Tongue (tissue), 1 donor: ENCODE measurements at regions not wholly inside any gene's neighbourhood (a gene's known extent, or its start where the extent isn't known, plus 50 kb on each side); places are given as distances from the start of the nearest gene placed in this dataset.
"Not testable (repeated sequence)": the region's sequence is repeated elsewhere in the genome, so short reads cannot be mapped to it uniquely, and the experiment has no call there.

Experiments
- DNase-seq: peaks from one replicate; pipeline ENCODE4 v3.0.0-alpha.2; 2015

GRCh38 chr3:168753724-168754123 lies 658.0 kb upstream of the GOLIM4 start:
- DNase-seq = no peak

GRCh38 chr3:168752339-168752738 lies 656.6 kb upstream of the GOLIM4 start:
- peak; percentile 43 for DNase-seq

GRCh38 chr3:168747697-168748096 lies 652.0 kb upstream of the GOLIM4 start:
- DNase-seq = no peak

- DNase-seq = no peak
Measured at GRCh38 chr3:168738527-168739325, 643.0 kb upstream of the GOLIM4 start.

GRCh38 chr3:168736202-168736601 lies 640.5 kb upstream of the GOLIM4 start:
- DNase-seq = no peak

- no peak for DNase-seq
Measured at GRCh38 chr3:168730073-168730472, 634.3 kb upstream of the GOLIM4 start.

GRCh38 chr3:168722091-168722490 lies 626.4 kb upstream of the GOLIM4 start:
- DNase-seq = no peak

- DNase-seq = no peak
Measured at GRCh38 chr3:168714609-168715240, 619.0 kb upstream of the GOLIM4 start.

GRCh38 chr3:168709073-168709472 lies 613.3 kb upstream of the GOLIM4 start:
- no peak for DNase-seq

GRCh38 chr3:168707900-168708299 lies 612.2 kb upstream of the GOLIM4 start:
- no peak for DNase-seq

GRCh38 chr3:168705412-168705811 lies 609.7 kb upstream of the GOLIM4 start:
- no peak for DNase-seq

GRCh38 chr3:168696051-168696450 lies 600.3 kb upstream of the GOLIM4 start:
- DNase-seq = no peak

- no peak for DNase-seq
Measured at GRCh38 chr3:168693870-168694269, 598.1 kb upstream of the GOLIM4 start.

GRCh38 chr3:168688267-168688666 lies 592.5 kb upstream of the GOLIM4 start:
- DNase-seq = no peak

- DNase-seq = no peak
Measured at GRCh38 chr3:168684519-168684918, 588.8 kb upstream of the GOLIM4 start.

GRCh38 chr3:168678730-168679129 lies 583.0 kb upstream of the GOLIM4 start:
- no peak for DNase-seq

- peak; percentile 5 for DNase-seq
Measured at GRCh38 chr3:168671091-168671490, 575.4 kb upstream of the GOLIM4 start.

GRCh38 chr3:168660879-168661657 lies 565.3 kb upstream of the GOLIM4 start:
- not testable (repeated sequence) for DNase-seq

- no peak for DNase-seq
Measured at GRCh38 chr3:168659015-168659414, 563.3 kb upstream of the GOLIM4 start.

- DNase-seq = no peak
Measured at GRCh38 chr3:168655611-168656010, 559.9 kb upstream of the GOLIM4 start.

GRCh38 chr3:168654700-168655099 lies 559.0 kb upstream of the GOLIM4 start:
- DNase-seq = no peak

- no peak for DNase-seq
Measured at GRCh38 chr3:168653255-168653654, 557.5 kb upstream of the GOLIM4 start.

GRCh38 chr3:168648321-168648720 lies 552.6 kb upstream of the GOLIM4 start:
- DNase-seq = no peak
